ENCODE measurements at regions not wholly inside any gene's neighbourhood (a gene's known extent, or its start where the extent isn't known, plus 50 kb on each side); places are given as distances from the start of the nearest gene placed in this dataset.

DNA sequence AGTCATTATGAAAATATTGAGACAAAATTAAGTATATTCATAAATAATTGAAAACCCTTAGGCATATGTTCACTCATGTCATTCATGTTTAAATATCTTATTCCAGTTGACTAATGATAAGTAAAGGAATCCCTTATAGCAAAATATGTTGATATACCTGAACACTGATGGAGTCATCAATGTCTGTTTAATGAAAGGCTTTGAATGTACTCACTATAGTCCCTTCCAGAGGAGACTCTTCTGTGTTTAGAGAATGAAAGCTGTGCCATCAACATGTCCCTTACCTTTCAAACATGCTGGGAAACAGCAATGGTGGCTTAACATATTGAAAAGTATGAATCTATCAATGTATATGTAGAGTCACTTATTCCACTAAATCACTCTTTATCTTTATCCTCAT lies 242.9 kb downstream of the KCNJ3 start:
- TF ChIP-seq EZH2 (IDR thresholded peaks at IDR 0.05; ENCODE audit: borderline replicate concordance, insufficient read depth, low read depth, low read length, poor library complexity, severe bottlenecking) = no peak
- TF ChIP-seq, protein P1, sequence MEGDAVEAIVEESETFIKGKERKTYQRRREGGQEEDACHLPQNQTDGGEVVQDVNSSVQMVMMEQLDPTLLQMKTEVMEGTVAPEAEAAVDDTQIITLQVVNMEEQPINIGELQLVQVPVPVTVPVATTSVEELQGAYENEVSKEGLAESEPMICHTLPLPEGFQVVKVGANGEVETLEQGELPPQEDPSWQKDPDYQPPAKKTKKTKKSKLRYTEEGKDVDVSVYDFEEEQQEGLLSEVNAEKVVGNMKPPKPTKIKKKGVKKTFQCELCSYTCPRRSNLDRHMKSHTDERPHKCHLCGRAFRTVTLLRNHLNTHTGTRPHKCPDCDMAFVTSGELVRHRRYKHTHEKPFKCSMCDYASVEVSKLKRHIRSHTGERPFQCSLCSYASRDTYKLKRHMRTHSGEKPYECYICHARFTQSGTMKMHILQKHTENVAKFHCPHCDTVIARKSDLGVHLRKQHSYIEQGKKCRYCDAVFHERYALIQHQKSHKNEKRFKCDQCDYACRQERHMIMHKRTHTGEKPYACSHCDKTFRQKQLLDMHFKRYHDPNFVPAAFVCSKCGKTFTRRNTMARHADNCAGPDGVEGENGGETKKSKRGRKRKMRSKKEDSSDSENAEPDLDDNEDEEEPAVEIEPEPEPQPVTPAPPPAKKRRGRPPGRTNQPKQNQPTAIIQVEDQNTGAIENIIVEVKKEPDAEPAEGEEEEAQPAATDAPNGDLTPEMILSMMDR (IDR thresholded peaks at IDR 0.05) = no peak

Measured in B cell (primary cell).